Liver (tissue), 8 donors: ENCODE measurements at regions not wholly inside any gene's neighbourhood (a gene's known extent, or its start where the extent isn't known, plus 50 kb on each side); places are given as distances from the start of the nearest gene placed in this dataset.
A peak's percentile ranks its signal among the peaks of the same experiment; 100 is the strongest.

Source experiments
- DNase-seq: peaks from one replicate; pipeline ENCODE4 v3.0.0-alpha.2; 2017; ENCODE audit warnings: low spot score
- H3K27ac ChIP-seq, 2 donors: one replicate each; pipeline ENCODE4 v1.7.0; 2013; ENCODE audit warnings: inconsistent platforms in 2 of 2, low read length in 2 of 2, control low read depth in 1 of 2, low read depth in 1 of 2, mild to moderate bottlenecking in 1 of 2
- H3K27me3 ChIP-seq, 4 donors: one replicate each; pipeline versions ENCODE4 v1.6.1 to v1.7.0; 2013; ENCODE audit warnings: low read length in 3 of 4, inconsistent platforms in 1 of 4, mild to moderate bottlenecking in 1 of 4, moderate library complexity in 1 of 4; ENCODE audit not compliant: control insufficient read depth in 4 of 4, insufficient read depth in 4 of 4
- H3K36me3 ChIP-seq, 4 donors: one replicate each; pipeline versions ENCODE4 v1.6.1 to v1.7.0; 2013; ENCODE audit warnings: low read length in 3 of 4, mild to moderate bottlenecking in 3 of 4, low read depth in 1 of 4, moderate library complexity in 1 of 4; ENCODE audit not compliant: control insufficient read depth in 4 of 4, insufficient read depth in 3 of 4
- H3K4me1 ChIP-seq, 4 donors: one replicate each; pipeline versions ENCODE4 v1.6.1 to v1.7.0; 2013; ENCODE audit warnings: low read length in 3 of 4, mild to moderate bottlenecking in 3 of 4, moderate library complexity in 1 of 4; ENCODE audit not compliant: control insufficient read depth in 4 of 4, insufficient read depth in 4 of 4
- H3K4me3 ChIP-seq, 3 donors: one replicate each; pipeline versions ENCODE4 v1.6.1 to v1.7.0; 2013; ENCODE audit warnings: low read length in 3 of 3, control low read depth in 1 of 3, low read depth in 1 of 3, mild to moderate bottlenecking in 1 of 3
- H3K9ac ChIP-seq, 2 donors: one replicate each; pipeline ENCODE4 v1.7.0; 2013; ENCODE audit warnings: low read length in 2 of 2, mild to moderate bottlenecking in 2 of 2, moderate library complexity in 2 of 2, control low read depth in 1 of 2, low read depth in 1 of 2
- H3K9me3 ChIP-seq, 4 donors: one replicate each; pipeline versions ENCODE4 v1.6.1 to v1.7.0; 2013; ENCODE audit warnings: low read length in 3 of 4; ENCODE audit not compliant: control insufficient read depth in 4 of 4
- CTCF ChIP-seq: fragments of 150-350 bp; IDR thresholded peaks from 2 replicates; pipeline ENCODE4 v1.5.1; 2017; ENCODE audit warnings: improper control_type of control experiment, low read depth, low read length; ENCODE audit not compliant: missing input control
- EGR1 ChIP-seq, 2 donors: IDR thresholded peaks; 2 replicates each; pipeline ENCODE4 v1.6.1; 2016 to 2018; ENCODE audit warnings: antibody characterized with exemption in 2 of 2, low read depth in 2 of 2
- FOXA1 ChIP-seq: IDR thresholded peaks from 2 replicates; pipeline ENCODE4 v1.6.1; 2016; ENCODE audit warnings: antibody characterized with exemption
- FOXA2 ChIP-seq: IDR thresholded peaks from 2 replicates; pipeline ENCODE4 v1.6.1; 2016; ENCODE audit warnings: antibody characterized with exemption
- GABPA ChIP-seq, 2 donors: IDR thresholded peaks in 1 of 2; conservative IDR thresholded peaks in 1 of 2; 2 replicates each; pipeline ENCODE4 v1.6.1; 2016; ENCODE audit warnings: antibody characterized with exemption in 2 of 2, mild to moderate bottlenecking in 1 of 2, moderate library complexity in 1 of 2
- HNF4A ChIP-seq, 2 donors: conservative IDR thresholded peaks; 2 replicates each; pipeline ENCODE4 v1.6.1; 2016; ENCODE audit warnings: antibody characterized with exemption in 2 of 2, mild to moderate bottlenecking in 2 of 2
- HNF4G ChIP-seq: IDR thresholded peaks from 2 replicates; pipeline ENCODE4 v1.6.1; 2016; ENCODE audit warnings: antibody characterized with exemption
- JUND ChIP-seq, 2 donors: IDR thresholded peaks; 2 replicates each; pipeline ENCODE4 v1.6.1; 2016; ENCODE audit warnings: antibody characterized with exemption in 2 of 2
- NR2F2 ChIP-seq: IDR thresholded peaks from 2 replicates; pipeline ENCODE4 v1.6.1; 2016; ENCODE audit warnings: antibody characterized with exemption
- RAD21 ChIP-seq, 2 donors: IDR thresholded peaks; 2 replicates each; pipeline ENCODE4 v1.6.1; 2016; ENCODE audit warnings: antibody characterized with exemption in 2 of 2, mild to moderate bottlenecking in 2 of 2
- RXRA ChIP-seq, 2 donors: IDR thresholded peaks; 2 replicates each; pipeline ENCODE4 v1.6.1; 2017 to 2018; ENCODE audit warnings: antibody characterized with exemption in 2 of 2, mild to moderate bottlenecking in 1 of 2
- SP1 ChIP-seq: IDR thresholded peaks from 2 replicates; pipeline ENCODE4 v1.6.1; 2018; ENCODE audit warnings: antibody characterized with exemption, mild to moderate bottlenecking
- TAF1 ChIP-seq: conservative IDR thresholded peaks from 2 replicates; pipeline ENCODE4 v1.6.1; 2016; ENCODE audit warnings: antibody characterized with exemption, mild to moderate bottlenecking
- YY1 ChIP-seq: IDR thresholded peaks from 2 replicates; pipeline ENCODE4 v1.6.1; 2016; ENCODE audit warnings: antibody characterized with exemption, mild to moderate bottlenecking
- ZBTB33 ChIP-seq: IDR thresholded peaks from 2 replicates; pipeline ENCODE4 v1.6.1; 2016; ENCODE audit warnings: antibody characterized with exemption
- WGBS: extraction: QIAGEN DNeasy Blood & Tissue Kit; methylation state at CpG from one replicate; pipeline ENCODE4 v1.1.7; 2013; 5-methylcytosine and 5-hydroxymethylcytosine counted together
- TF ChIP-seq, protein P1 (sequence below): IDR thresholded peaks from 2 replicates; pipeline ENCODE4 v1.6.1; 2016; ENCODE audit warnings: antibody characterized with exemption
- TF ChIP-seq, protein P2 (sequence below): IDR thresholded peaks from 2 replicates; pipeline ENCODE4 v1.6.1; 2016; ENCODE audit warnings: antibody characterized with exemption
- donor health status: healthy.
- donor health status: healthy.
- donor health status: healthy.
- donor health status: healthy.
- donor health status: healthy.

- no peaks in the 10 kb centered on the region for H3K36me3 ChIP-seq
- H3K4me1 ChIP-seq, result peaks cover 0 to 2% (median 0%) of the 10 kb centered on the region in 4 donors
- no peaks in the 10 kb centered on the region for H3K27me3 ChIP-seq
- H3K9me3 ChIP-seq, result no peaks in the 10 kb centered on the region
- no peak overlapping the region for H3K4me3 ChIP-seq
- no peak for DNase-seq
- H3K9ac ChIP-seq, result no peak overlapping the region
- TF ChIP-seq TAF1 (no peak), JUND (IDR thresholded peaks at IDR 0.05) (peak; percentile 18 to 25), RAD21 (IDR thresholded peaks at IDR 0.05) (no peak), HNF4A (conservative IDR thresholded peaks at IDR 0.05) (no peak), FOXA2 (no peak), RXRA (IDR thresholded peaks at IDR 0.05) (peak in 1 of 2 donors; percentile 8)
- TF ChIP-seq, protein P1, sequence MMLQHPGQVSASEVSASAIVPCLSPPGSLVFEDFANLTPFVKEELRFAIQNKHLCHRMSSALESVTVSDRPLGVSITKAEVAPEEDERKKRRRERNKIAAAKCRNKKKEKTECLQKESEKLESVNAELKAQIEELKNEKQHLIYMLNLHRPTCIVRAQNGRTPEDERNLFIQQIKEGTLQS, result no peak
- H3K27ac ChIP-seq, result no peak overlapping the region
These were observed 119.1 kb upstream of the ADGRF1 start for GRCh38 chr6:47161176-47161687.

GRCh38 chr6:47160702-47161101, 118.6 kb upstream of the ADGRF1 start:
- Histone ChIP-seq H3K4me3 (no peak overlapping the region), H3K27ac (no peak overlapping the region), H3K36me3 (no peaks in the 10 kb centered on the region), H3K9me3 (no peaks in the 10 kb centered on the region), H3K4me1 (no peaks in the 10 kb centered on the region), H3K9ac (no peak overlapping the region), H3K27me3 (no peaks in the 10 kb centered on the region)
- 60% methylated on average over 3 of the region's 3 CpGs for WGBS
- DNase-seq, result no peak
- TF ChIP-seq JUND (IDR thresholded peaks at IDR 0.05) (no peak), GABPA (IDR thresholded peaks at IDR 0.05 in 1 of 2, conservative IDR thresholded peaks at IDR 0.05 in 1 of 2) (no peak), FOXA1 (no peak), EGR1 (IDR thresholded peaks at IDR 0.05; ENCODE audit: low read depth in 2 of 2) (no peak), TAF1 (no peak), RXRA (IDR thresholded peaks at IDR 0.05) (no peak), ZBTB33 (no peak), YY1 (no peak), HNF4G (no peak), CTCF (no peak), FOXA2 (no peak)
- TF ChIP-seq, protein P2, sequence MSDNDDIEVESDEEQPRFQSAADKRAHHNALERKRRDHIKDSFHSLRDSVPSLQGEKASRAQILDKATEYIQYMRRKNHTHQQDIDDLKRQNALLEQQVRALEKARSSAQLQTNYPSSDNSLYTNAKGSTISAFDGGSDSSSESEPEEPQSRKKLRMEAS, result no peak

GRCh38 chr6:47159763-47160162, 117.6 kb upstream of the ADGRF1 start:
- no peak overlapping the region for H3K27ac ChIP-seq
- no peak overlapping the region for H3K4me3 ChIP-seq
- DNase-seq, result no peak
- H3K27me3 ChIP-seq, result no peaks in the 10 kb centered on the region
- H3K9ac ChIP-seq, result no peak overlapping the region
- H3K9me3 ChIP-seq, result no peaks in the 10 kb centered on the region
- H3K4me1 ChIP-seq, result no peaks in the 10 kb centered on the region
- H3K36me3 ChIP-seq, result no peaks in the 10 kb centered on the region
- 90% methylated on average over 5 of the region's 5 CpGs for WGBS
- TF ChIP-seq NR2F2 (no peak), GABPA (IDR thresholded peaks at IDR 0.05 in 1 of 2, conservative IDR thresholded peaks at IDR 0.05 in 1 of 2) (no peak), HNF4A (conservative IDR thresholded peaks at IDR 0.05) (no peak), YY1 (no peak), EGR1 (IDR thresholded peaks at IDR 0.05; ENCODE audit: low read depth in 2 of 2) (no peak), CTCF (no peak), ZBTB33 (no peak), RAD21 (IDR thresholded peaks at IDR 0.05) (no peak), FOXA1 (no peak), SP1 (no peak)
- TF ChIP-seq, protein P1, result no peak
